ENCODE measurements at regions not wholly inside any gene's neighbourhood (a gene's known extent, or its start where the extent isn't known, plus 50 kb on each side); places are given as distances from the start of the nearest gene placed in this dataset.
"Not testable (repeated sequence)": the region's sequence is repeated elsewhere in the genome, so short reads cannot be mapped to it uniquely, and the experiment has no call there.

DNA sequence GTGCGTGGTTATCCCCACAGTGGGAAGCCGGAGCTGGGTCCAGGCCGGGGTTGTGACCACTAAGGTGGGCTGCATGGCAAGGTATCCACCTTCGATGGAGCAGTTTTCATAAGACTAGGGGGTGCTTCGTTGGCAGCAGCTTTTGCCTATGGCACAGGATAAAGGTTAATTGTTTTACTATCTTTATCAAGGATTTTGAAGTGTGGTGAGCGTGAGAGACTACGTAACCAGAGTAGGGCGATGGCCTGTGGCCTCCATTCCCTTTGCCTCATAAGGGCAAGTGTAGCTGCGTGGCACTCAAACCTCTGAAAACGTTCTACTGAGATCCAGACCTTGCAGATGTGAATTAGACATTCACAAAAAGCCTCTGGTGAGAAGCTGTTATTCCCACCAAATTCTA lies 206.6 kb downstream of the ACKR3 start:
- DNase-seq = no peak

DNA sequence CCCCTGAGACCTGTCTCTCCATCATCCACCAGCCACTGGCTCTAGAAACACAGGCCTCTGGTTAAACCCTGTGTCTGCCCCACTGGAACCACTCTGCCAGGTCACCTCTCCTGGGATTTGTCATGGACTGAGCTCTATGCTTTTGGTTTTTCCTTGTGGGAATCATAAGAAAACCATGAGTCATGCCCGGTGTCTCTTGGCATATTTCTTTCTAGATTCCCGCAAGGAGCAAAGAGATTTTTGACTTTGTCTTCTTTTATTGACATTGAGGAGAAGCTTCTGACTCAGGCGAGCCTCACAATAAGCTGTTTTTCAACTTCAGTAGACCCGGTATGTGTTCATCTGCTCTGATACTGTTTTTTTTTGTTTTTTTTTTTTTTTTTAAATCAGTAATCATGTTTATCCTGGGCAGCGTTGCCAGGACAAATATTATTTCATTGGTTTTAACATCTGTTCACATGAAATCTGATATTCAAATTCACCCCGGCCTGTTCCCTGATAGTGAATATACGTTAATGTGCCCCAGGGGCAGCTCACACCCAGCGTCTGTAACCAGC lies 207.1 kb downstream of the ACKR3 start:
- DNase-seq = peak; percentile 88

DNA sequence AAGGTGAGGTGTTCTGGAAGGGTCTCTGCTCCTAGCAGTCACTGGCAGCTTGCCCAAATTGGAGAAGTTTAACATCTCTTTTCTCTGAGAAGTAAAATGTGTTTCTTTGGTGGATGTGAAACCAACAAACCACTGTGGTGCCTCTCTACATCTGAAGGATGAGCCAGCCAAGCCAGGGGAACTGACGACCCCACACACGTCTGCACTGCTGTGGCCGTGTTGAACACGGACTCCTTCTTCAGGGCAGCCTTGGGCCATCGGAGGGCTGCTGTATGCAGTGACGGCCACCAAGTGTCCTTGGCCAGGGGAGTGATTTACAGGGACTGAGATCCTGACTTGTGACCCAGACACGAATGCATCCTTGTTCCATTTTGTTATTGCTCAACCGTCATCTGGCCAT lies 207.8 kb downstream of the ACKR3 start:
- no peak for DNase-seq

DNA sequence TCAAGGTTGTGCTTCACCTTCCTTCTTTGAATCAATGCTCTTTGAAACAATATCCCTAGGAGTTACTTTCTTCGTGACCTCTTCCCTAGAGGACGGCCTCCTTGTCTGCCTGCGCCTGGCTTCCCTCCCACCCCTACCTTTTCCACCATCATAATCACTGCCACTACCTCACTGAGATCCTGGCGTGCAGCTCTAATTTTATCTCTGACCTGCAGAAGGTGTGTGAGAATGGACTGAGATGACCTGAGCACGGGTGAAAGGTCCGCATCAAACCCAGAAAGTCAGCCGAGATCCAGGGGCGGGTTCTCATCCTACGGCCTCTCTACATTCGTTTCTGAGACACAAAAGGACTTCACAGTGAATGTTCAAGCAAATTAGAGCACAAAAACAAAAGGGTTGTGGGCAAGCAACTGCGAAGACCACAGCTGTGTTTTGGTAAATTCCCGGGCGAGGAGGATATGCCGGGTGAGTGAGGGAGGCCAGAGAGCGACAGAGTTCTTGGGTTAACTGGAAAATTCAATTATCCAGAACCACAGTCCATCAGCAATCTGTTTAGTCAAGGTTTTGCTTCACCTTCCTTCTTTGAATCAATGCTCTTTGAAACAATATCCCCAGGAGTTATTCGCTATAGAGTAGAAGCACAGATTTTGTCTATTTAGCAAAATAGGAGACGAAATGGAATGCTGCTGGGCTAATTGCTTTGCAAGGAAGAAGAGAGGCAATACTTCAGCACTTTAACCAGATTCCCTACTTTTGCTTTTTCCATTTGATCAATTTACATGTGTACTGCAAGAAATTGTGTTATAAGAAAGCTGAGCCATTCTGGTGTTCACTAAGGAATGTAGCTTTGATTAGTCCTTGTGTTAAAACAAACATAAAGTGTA lies 212.6 kb downstream of the ACKR3 start:
- no peak for DNase-seq

DNA sequence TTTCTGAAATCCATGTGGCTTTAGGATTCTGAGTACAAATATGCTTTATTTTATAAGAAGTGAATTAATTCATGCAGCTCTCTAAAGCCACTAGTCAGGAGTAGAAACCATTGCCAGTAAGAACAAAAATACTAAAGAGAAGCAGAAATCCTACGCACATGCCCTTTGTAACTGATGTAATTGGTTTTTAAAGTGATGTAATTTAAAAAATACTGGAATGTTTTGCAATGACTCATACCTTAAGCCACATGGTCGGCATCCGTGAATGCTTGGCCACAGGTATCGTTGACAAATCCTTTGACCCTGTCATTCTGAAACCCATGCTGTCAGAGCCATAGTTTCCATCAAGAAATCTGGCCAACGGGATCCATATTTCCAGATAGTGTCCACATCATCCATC lies 213.3 kb downstream of the ACKR3 start:
- no peak for DNase-seq

DNA sequence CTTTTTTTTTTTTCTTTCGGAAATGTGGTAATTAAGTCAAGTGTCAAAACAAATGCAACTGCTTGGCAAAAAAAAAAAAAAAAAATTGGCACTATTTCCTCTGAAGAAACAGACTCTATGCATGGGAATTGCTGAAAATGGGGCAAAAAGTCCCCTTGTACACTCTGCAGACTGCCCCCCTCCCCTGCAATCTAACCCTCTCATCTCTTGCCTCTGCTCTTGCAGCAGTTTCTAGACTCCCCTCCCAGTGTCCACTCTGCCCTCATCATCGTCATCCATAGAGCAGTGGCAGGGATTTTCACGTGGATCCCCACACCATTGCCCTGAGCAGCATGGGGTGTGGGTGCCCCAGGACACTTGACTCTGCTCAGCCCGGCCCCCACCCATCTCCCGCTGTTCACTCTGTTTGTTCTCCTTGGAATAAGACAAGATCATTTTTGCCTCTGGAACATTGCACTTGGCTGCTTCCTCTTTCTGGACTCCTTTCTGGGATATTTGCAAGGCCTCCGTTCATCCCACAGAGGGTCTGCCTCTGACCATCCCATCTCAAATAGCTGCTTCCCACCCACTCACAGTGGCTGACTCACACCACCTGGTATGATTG lies 213.9 kb downstream of the ACKR3 start:
- DNase-seq = no peak

DNA sequence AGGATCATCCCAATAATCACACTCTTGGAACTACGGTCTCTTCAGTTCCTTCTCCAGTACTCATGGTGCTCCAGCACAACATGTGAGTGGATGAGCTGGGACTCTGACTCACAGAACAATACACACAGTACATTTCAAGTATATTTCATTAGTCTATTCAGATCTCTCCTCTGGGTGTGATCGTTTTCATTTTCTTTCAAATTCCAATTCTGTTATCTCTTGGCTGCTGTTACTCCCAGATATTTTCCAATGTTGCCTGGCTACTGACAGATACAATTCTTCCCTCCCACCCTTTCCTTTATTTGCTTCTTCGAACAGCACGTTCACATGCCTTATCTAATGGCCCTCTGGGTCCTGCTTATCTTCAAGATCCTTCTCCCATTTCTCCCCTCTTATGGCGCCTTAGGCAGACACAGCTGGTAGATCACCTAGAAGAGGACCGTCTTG lies 216.0 kb downstream of the ACKR3 start:
- DNase-seq = no peak

DNA sequence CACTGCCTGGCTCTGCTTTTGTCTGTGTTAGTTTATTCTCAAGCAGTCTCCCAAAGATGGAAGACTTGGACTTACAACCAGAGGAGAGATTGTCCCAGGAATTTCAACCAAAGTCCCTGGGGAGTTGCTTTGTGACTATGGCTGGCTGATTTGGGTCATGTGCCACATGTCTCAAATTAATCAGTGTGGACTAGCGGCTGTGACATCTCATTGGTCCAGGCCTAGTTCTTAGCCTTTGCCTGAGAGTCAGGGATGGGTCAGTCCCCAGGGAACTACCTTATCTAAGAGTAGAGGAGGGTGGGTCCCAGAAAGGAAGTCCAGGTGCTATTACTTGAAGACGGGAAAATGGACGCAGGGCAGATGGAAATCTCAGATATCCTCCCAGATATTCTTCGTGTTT lies 217.1 kb downstream of the ACKR3 start:
- no peak for DNase-seq

DNA sequence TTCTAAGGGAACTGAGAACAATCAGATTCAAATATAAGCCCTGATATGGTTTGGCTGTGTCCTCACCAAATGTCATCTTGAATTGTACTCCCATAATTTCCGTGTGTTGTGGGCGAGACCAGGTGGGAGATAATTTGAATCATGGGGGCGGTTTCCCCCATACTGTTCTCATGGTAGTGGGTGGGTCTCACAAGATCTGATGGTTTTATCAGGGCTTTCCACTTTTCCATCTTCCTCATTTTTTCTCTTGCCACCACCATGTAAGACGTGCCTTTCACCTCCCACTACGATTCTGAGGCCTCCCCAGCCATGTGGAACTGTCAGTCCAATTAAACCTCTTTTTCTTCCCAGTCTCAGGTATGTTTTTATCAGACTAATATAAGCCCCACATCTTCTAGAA lies 217.8 kb downstream of the ACKR3 start:
- not testable (repeated sequence) for DNase-seq

DNA sequence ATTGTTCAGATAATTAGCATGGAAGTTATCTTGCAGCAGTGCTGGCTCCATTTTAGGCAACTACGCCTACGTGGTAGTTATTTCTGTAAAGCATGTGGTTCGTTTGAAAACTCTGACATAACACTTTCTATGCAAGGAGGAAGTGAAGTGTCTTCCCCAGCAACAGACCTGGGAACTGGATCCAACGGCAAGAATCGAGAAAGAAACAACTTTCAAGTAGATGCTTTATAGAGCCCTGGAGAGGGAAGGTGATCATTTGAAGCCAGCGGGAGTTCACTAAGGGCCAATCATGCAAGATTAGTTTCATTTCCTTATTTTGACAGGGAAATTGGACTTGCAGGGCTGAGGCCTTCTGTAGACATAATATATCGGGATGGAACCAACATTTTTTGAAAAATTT lies 218.3 kb downstream of the ACKR3 start:
- no peak for DNase-seq

DNA sequence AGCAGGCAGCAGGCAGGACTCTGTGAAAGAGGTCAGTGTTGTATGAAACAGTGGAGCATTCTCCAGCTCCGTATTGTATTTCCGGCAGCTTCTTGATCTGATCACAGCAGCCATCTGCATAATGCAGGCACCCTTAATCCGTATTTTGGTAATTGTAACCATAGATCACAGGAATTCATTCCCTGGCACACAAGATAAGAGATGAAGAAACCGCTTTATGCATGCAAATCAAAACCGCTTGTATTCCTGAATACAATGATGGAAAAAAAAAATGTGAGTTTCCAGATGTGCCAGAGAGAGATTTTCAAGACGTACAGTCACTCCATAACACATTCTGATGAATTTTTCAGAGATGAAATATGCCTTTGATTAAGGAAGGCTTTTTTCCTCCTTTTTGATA lies 221.3 kb downstream of the ACKR3 start:
- peak; percentile 81 for DNase-seq

DNA sequence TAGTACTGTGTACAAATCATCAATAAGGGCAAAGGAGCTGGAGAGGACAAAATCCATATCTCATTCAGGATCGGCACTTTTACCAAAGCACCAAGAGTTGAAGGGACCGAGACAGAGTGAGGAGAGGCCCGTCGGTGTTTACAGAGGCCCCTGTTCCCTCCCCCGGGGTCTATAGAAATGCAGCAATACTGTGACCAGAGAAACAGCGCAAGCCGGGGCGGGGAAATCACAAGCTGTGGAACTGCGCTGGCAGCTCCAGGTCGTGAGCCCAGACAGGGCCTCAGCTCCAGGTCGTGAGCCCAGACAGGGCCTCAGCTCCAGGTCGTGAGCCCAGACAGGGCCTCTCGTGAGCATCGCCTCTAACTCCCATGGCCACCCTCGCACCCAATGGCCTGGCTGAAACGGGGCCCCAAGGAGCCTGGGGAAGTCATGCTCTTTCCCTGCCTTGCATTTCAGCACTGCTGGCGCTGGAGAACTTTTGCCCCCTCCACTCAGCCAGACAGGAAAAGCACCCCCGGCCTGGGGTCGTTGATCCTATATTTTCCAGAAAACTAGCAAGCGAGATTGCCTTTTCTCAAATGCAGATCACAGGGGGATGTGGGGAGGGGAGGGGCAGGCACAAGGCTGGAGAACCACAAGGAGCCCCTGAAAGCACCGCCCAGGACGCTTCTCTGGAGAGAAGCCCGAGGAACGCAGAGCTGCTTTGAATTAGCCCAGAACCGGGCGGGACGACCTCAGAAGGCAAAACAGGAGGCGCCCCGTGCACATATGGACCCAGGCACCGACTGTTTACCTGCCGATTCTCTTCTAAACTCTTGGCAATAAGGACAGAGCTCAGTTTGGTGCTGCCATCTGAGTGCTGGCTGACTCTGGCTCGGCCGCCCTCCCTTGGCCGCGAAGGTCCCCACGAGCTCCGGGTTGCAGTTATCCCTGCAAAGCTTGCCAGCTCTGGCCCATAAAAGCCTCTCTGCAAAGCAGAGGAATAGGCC lies 223.7 kb downstream of the ACKR3 start:
- DNase-seq = peak; percentile 42

DNA sequence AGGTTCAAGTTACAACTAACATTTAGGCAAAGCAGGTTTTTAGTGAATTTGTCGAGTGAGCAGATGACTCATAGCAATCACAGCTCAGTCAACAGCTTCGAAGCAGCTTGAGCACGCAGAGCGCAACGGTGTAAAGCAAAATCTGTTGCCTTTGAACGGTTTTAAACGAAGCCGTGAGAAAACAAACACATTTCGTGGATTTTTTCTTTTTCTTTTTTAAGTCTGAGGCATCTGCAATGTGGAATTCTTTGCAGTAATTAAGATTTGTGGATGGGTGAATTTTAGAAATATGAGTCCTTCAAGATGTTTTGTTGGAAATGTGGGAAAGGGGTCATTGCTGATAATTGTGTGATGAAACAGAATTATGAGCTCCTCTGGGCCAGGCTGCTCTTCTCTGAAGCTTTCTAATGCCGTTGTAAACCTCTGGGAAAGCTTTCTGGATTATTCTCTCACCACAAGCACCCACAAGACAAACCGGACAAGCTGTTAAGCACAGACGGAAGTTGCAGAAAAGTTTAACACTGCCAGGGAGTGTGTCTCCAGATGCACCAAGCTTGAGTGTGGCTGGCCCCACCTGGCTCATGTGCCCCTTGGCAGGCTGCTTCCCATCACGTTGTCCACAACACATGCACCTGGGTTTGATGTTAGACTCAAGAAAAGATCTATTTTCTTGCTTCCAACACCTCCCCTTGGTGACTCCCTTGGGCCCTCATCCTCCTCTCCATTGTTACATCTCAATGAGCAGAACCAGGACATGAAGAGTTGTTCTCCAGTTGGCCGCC lies 224.7 kb downstream of the ACKR3 start:
- DNase-seq = peak; percentile 82

DNA sequence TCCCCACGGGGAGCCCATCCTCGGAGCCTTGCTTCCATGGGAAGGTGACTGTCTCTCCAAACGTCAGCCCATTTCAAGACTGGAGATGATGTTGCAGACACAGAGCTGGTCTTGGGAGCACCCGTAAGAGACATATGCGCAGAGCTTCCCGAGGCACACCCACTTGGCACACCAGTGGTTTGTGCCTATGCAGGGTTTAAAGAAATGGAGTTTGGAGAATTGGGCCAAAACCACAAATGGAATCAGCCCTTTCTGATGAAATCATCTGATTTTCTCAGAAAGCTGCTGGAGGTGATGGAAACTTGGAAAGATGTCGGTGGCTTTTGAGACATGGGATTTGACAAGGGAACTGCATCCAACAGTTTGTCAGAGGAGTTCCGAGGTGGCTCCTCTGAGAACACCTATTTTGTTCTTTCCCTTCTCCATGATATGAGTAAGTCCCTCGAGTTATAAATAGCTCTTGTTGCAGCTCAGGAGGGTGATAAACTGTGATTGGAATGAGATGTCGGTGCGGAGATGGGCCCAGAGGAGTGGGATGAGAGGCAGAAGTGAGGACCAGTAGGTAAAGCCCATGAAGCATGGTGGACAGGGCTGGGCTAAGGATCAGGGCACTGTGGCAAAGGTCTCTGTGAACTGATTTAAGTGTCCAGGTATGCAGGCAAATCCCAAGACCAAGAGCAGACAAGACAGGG lies 225.7 kb downstream of the ACKR3 start:
- DNase-seq = peak; percentile 37

DNA sequence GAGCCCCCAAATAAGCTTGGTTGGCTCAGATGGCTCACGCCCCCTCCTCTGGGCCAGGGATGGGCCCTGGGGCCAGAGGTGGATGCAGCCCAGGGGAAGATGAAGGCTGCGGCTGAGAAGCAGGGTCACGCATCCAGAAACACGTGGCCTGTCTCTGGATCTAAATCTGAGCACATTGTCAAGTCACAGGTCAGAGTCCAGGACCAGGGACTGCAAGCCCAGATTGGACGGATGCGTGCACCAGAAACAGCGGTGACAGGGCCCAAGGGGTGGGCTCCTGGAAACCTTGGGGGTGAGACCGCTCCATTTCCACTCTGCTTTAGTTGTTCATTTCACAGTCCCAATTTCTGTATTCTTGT lies 226.2 kb downstream of the ACKR3 start:
- no peak for DNase-seq

DNA sequence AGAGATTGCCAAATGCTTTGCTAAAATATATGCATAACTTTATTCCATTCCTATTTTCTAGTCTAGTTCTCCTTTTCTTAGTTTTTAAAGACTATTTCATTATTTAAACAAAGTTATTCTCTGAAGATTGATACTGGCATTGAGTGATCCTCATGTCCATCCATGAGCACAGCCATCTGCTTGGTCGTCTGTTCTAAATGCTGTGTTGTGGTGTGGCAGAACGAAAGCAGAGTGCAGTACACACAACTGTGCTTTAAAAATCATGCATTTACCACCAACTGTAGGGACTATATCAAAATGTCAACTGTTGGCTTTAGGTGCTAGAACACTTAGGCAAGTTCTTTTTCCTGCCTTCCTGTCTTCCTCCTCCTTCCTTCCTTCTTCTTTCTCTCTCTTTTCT lies 226.6 kb downstream of the ACKR3 start:
- DNase-seq = no peak

DNA sequence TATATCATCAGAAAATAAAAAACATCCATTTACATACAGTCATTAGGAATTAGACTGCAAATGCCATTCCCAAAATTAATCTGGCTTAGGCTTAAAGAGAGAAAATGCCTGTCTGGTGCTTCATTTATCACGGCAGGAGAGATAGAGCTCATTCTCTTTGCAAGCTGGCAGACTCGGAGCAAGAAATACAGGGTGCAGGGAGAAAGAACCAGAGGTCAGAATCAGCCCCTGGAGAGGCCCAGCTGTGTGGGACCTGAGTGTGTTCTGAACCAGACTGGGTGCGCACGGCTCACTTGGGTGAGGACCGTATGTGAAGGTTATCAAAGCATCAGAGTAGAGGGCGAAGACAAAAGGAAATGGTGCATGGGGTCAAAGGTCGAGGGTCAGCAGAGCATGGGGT lies 227.8 kb downstream of the ACKR3 start:
- DNase-seq = no peak

DNA sequence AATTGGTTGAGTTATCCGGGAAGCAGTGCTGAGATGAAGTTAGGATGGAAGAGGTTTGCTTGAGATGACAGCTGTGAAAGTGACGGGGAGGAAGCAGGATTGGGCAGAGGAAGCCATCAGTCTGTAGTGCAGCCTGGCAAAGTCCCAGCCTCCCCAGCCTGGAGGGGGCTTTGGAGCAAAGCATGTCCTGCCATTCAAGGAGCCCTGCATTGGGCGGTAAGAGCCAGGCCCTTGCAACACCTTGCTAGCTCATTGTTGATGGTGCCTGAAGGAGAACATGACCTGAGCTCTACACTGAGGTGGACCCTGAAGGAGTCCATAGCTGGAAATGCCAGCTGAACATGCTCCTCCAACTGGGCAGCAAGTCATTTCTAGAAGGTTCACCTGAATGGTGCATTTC lies 228.9 kb downstream of the ACKR3 start:
- DNase-seq = no peak

DNA sequence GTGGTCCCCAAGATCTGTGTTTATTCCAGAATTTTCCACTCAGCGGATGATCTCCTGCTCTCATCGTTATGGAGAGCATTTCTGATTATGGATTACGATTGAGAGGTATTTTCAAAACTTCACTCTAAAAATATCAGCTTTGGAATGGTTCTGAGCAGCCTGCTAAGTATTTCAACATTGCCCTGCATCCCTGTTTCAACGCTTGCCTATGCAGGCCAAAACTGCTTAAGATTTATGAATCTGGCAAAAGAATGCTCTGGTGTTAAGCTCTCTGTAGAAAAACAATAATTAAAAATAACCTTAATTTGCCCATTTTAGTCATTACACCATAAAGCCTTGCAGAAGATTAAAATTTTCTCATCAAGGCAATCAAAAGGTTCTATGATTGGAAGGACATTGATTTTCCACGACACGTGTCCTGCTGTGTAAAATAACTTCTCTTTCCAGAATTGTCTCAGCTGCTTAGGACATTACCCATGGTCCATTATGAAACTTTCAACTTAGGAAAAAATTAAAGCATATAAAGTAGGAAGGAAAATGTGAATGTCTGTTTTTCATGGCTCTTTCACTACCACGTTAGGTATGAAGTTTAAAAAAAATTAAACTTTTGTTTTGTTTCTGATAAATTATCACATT lies 229.9 kb downstream of the ACKR3 start:
- DNase-seq = no peak

DNA sequence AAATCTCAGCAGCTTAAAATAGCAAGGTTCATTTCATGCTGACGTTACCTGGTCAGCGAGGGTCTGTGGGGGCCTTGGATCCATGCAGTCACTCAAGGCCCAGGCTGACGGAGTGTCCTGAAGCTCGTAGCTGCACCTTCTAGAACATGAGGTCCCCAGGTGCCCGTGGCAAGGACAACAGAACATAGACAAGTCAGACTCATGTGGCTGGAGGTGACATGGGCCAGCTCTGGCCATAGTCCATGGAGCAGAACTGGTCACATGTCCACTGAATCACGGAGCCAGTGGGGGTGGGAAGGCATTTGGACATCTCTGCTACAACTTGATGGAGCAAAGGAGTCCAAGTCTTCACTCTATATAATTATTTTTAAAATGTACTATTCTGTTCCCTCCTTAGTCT lies 233.2 kb downstream of the ACKR3 start:
- DNase-seq = no peak

DNA sequence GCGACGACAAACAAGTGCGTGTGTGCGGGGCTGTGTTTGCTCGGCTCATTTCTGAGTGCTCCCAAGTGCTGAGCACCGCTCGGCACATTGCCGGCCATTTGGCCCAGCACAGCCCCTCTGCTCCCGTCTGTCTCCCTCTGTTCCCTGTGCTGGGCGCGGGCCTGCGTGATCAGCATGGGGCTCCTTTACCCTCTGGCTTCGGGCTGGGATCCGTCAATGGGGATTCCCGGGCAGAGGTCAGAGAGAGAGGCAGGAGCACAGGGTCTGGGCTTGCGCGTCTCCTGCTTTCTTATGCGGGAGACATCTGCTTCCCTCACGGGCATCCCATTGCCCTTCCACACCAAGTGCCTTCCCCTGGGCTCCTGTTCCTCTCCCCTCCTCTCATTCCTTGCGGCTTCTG lies 234.0 kb downstream of the ACKR3 start:
- no peak for DNase-seq
